ENCODE measurements at regions not wholly inside any gene's neighbourhood (a gene's known extent, or its start where the extent isn't known, plus 50 kb on each side); places are given as distances from the start of the nearest gene placed in this dataset.

GRCh38 chr5:98588215-98588614 lies 185.2 kb upstream of the RGMB start:
- Mint-ChIP-seq H3K4me1 (peaks cover 5% of the 10 kb centered on the region), H3K36me3 (ENCODE audit: low read depth) (no peaks in the 10 kb centered on the region), H3K27me3 (ENCODE audit: low read depth) (peaks cover 3% of the 10 kb centered on the region), H3K27ac (no peak overlapping the region), H3K9me3 (peaks cover 7% of the 10 kb centered on the region), H3K4me3 (no peak overlapping the region)
- TF ChIP-seq CTCF (IDR thresholded peaks at IDR 0.05; ENCODE audit: unreplicated experiment in 3 of 3) = no peak

GRCh38 chr5:98593418-98593817 lies 180.0 kb upstream of the RGMB start:
- Mint-ChIP-seq H3K4me1 (no peaks in the 10 kb centered on the region), H3K4me3 (no peak overlapping the region), H3K27me3 (ENCODE audit: low read depth) (peaks cover 3% of the 10 kb centered on the region), H3K36me3 (ENCODE audit: low read depth) (no peaks in the 10 kb centered on the region), H3K9me3 (peaks cover 12% of the 10 kb centered on the region), H3K27ac (no peak overlapping the region)
- no peak for TF ChIP-seq CTCF (IDR thresholded peaks at IDR 0.05; ENCODE audit: unreplicated experiment in 3 of 3)

GRCh38 chr5:98594098-98594497 lies 179.4 kb upstream of the RGMB start:
- no peak for TF ChIP-seq CTCF (IDR thresholded peaks at IDR 0.05; ENCODE audit: unreplicated experiment in 3 of 3)
- no peak overlapping the region for H3K27ac Mint-ChIP-seq
- no peaks in the 10 kb centered on the region for H3K4me1 Mint-ChIP-seq
- H3K36me3 Mint-ChIP-seq (ENCODE audit: low read depth) = no peaks in the 10 kb centered on the region
- peaks cover 13% of the 10 kb centered on the region for H3K9me3 Mint-ChIP-seq
- peaks cover 3% of the 10 kb centered on the region for H3K27me3 Mint-ChIP-seq (ENCODE audit: low read depth)
- H3K4me3 Mint-ChIP-seq = no peak overlapping the region

GRCh38 chr5:98599016-98599415 lies 174.4 kb upstream of the RGMB start:
- TF ChIP-seq CTCF (IDR thresholded peaks at IDR 0.05; ENCODE audit: unreplicated experiment in 3 of 3) = no peak
- no peak overlapping the region for H3K27ac Mint-ChIP-seq
- no peaks in the 10 kb centered on the region for H3K27me3 Mint-ChIP-seq (ENCODE audit: low read depth)
- no peak overlapping the region for H3K4me3 Mint-ChIP-seq
- H3K9me3 Mint-ChIP-seq = peaks cover 24% of the 10 kb centered on the region
- no peaks in the 10 kb centered on the region for H3K36me3 Mint-ChIP-seq (ENCODE audit: low read depth)
- H3K4me1 Mint-ChIP-seq = no peaks in the 10 kb centered on the region

GRCh38 chr5:98602534-98603112 lies 170.8 kb upstream of the RGMB start:
- H3K36me3 Mint-ChIP-seq (ENCODE audit: low read depth) = no peaks in the 10 kb centered on the region
- H3K4me1 Mint-ChIP-seq = no peaks in the 10 kb centered on the region
- H3K27ac Mint-ChIP-seq = no peak overlapping the region
- no peak for TF ChIP-seq CTCF (IDR thresholded peaks at IDR 0.05; ENCODE audit: unreplicated experiment in 3 of 3)
- H3K9me3 Mint-ChIP-seq = peaks cover 19% of the 10 kb centered on the region
- no peaks in the 10 kb centered on the region for H3K27me3 Mint-ChIP-seq (ENCODE audit: low read depth)
- H3K4me3 Mint-ChIP-seq = no peak overlapping the region

- Mint-ChIP-seq H3K9me3 (peaks cover 18% of the 10 kb centered on the region), H3K36me3 (ENCODE audit: low read depth) (no peaks in the 10 kb centered on the region), H3K4me1 (no peaks in the 10 kb centered on the region), H3K4me3 (no peak overlapping the region), H3K27me3 (ENCODE audit: low read depth) (no peaks in the 10 kb centered on the region), H3K27ac (no peak overlapping the region)
- no peak for TF ChIP-seq CTCF (IDR thresholded peaks at IDR 0.05; ENCODE audit: unreplicated experiment in 3 of 3)
These were observed 170.0 kb upstream of the RGMB start for GRCh38 chr5:98603456-98603855.
